Nephron progenitor cell (in vitro differentiated cells): ENCODE measurements at regions not wholly inside any gene's neighbourhood (a gene's known extent, or its start where the extent isn't known, plus 50 kb on each side); places are given as distances from the start of the nearest gene placed in this dataset.
"Not testable (repeated sequence)": the region's sequence is repeated elsewhere in the genome, so short reads cannot be mapped to it uniquely, and the experiment has no call there.

Experiments
- DNase-seq: peaks from one replicate; pipeline ENCODE4 v3.0.0; 2021
- H3K27ac Mint-ChIP-seq: 2 replicates; pipeline ENCODE4 v1.8.0; 2021; ENCODE audit warnings: mild to moderate bottlenecking, moderate library complexity, mixed read lengths
- H3K27me3 Mint-ChIP-seq: 2 replicates; pipeline ENCODE4 v1.8.0; 2021; ENCODE audit warnings: mild to moderate bottlenecking, low read depth, mixed read lengths; ENCODE audit not compliant: poor library complexity
- H3K36me3 Mint-ChIP-seq: 2 replicates; pipeline ENCODE4 v1.8.0; 2021; ENCODE audit warnings: low read depth, mixed read lengths
- H3K4me1 Mint-ChIP-seq: 2 replicates; pipeline ENCODE4 v1.8.0; 2021; ENCODE audit warnings: mixed read lengths
- H3K4me3 Mint-ChIP-seq: 2 replicates; pipeline ENCODE4 v1.8.0; 2021; ENCODE audit warnings: mild to moderate bottlenecking, moderate library complexity, mixed read lengths
- H3K9me3 Mint-ChIP-seq: 2 replicates; pipeline ENCODE4 v1.8.0; 2021; ENCODE audit warnings: mild to moderate bottlenecking, moderate library complexity, mixed read lengths
- CTCF ChIP-seq: fragments of 200-600 bp; sonication (generic); IDR thresholded peaks from 2 replicates; pipeline ENCODE4 v1.5.0; 2021; ENCODE audit warnings: antibody characterized with exemption

DNA sequence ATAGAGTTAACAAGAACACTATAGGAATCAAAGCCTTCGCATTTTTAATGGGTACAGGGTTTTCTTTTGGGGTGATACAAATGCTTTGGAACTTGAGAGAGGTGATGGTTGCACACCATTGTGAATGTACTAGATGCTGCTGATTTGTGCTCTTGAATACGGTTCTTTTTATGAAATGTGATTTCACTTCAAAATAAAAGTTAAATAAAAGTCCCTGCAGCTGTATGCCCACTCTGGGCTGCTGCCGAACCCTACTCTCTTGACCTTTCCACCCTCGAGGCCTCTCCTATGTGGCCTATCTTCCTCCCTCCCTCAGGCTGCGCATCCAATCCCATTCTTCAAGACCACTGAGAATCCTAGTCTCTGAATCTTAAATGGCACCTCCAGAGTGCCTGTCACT lies 168.5 kb upstream of the AJAP1 start:
- no peak for TF ChIP-seq CTCF
- DNase-seq = no peak
- H3K4me1 Mint-ChIP-seq = peaks cover 24% of the 10 kb centered on the region
- no peak overlapping the region for H3K4me3 Mint-ChIP-seq
- no peaks in the 10 kb centered on the region for H3K9me3 Mint-ChIP-seq
- no peak overlapping the region for H3K27ac Mint-ChIP-seq
- H3K27me3 Mint-ChIP-seq = peaks cover 7% of the 10 kb centered on the region
- H3K36me3 Mint-ChIP-seq = no peaks in the 10 kb centered on the region

GRCh38 chr1:4486408-4487120 lies 167.8 kb upstream of the AJAP1 start:
- Mint-ChIP-seq H3K27ac (no peak overlapping the region), H3K4me1 (peaks cover 24% of the 10 kb centered on the region), H3K9me3 (no peaks in the 10 kb centered on the region), H3K36me3 (no peaks in the 10 kb centered on the region), H3K27me3 (peaks cover 7% of the 10 kb centered on the region), H3K4me3 (no peak overlapping the region)
- no peak for TF ChIP-seq CTCF
- no peak for DNase-seq

- peaks cover 7% of the 10 kb centered on the region for H3K27me3 Mint-ChIP-seq
- H3K4me3 Mint-ChIP-seq = no peak overlapping the region
- peaks cover 21% of the 10 kb centered on the region for H3K4me1 Mint-ChIP-seq
- no peak for TF ChIP-seq CTCF
- H3K27ac Mint-ChIP-seq = no peak overlapping the region
- DNase-seq = no peak
- H3K36me3 Mint-ChIP-seq = no peaks in the 10 kb centered on the region
- H3K9me3 Mint-ChIP-seq = no peaks in the 10 kb centered on the region
These were observed 166.4 kb upstream of the AJAP1 start for GRCh38 chr1:4488018-4488417.

- Mint-ChIP-seq H3K27ac (no peak overlapping the region), H3K4me1 (peaks cover 20% of the 10 kb centered on the region), H3K36me3 (no peaks in the 10 kb centered on the region), H3K27me3 (peaks cover 7% of the 10 kb centered on the region), H3K9me3 (no peaks in the 10 kb centered on the region), H3K4me3 (no peak overlapping the region)
- DNase-seq = no peak
- no peak for TF ChIP-seq CTCF
These were observed 164.9 kb upstream of the AJAP1 start for GRCh38 chr1:4489486-4489885.

DNA sequence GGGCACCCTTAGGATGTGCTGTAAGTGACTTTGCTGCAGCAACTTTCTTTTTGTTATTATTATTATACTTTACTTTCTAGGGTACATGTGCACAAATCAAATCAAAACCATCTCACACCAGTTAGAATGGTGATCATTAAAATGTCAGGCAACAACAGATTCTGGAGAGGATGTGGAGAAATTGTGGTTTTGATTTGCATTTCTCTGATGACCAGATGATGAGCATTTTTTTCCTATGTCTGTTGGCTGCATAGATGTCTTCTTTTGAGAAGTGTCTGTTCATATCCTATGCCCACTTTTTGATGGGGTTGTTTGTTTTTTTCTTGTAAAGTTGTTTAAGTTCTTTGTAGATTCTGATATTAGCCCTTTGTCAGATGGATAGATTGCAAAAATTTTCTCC lies 164.4 kb upstream of the AJAP1 start:
- not testable (repeated sequence) for H3K9me3 Mint-ChIP-seq, H3K27me3 Mint-ChIP-seq, DNase-seq, H3K27ac Mint-ChIP-seq, H3K4me3 Mint-ChIP-seq, H3K36me3 Mint-ChIP-seq
- peaks cover 15% of the 10 kb centered on the region for H3K4me1 Mint-ChIP-seq

DNA sequence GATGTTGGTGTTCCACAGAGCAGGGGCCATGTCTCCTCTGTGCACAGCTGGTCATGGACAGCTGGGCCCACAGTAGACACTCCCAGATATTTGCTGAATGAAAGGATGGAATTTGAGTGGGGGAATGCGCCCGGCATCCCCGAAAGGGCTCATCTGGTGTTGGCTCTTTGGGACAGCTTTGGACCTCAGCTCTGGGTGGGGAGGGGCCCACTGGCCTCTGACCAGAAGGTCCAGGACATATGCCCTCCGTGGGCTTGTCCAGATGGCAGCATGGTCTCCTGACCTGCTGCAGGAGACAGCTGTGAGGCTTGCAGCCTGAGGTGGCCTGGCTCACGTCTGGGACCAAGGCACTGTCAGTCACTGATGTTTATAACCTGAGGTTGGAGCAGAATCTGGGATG lies 160.4 kb upstream of the AJAP1 start:
- no peaks in the 10 kb centered on the region for H3K4me1 Mint-ChIP-seq
- DNase-seq = no peak
- H3K27me3 Mint-ChIP-seq = peaks cover 5% of the 10 kb centered on the region
- H3K36me3 Mint-ChIP-seq = no peaks in the 10 kb centered on the region
- no peak overlapping the region for H3K27ac Mint-ChIP-seq
- no peak overlapping the region for H3K4me3 Mint-ChIP-seq
- no peaks in the 10 kb centered on the region for H3K9me3 Mint-ChIP-seq
- no peak for TF ChIP-seq CTCF
